ENCODE measurements at regions not wholly inside any gene's neighbourhood (a gene's known extent, or its start where the extent isn't known, plus 50 kb on each side); places are given as distances from the start of the nearest gene placed in this dataset.
A peak's percentile ranks its signal among the peaks of the same experiment; 100 is the strongest.

- TF ChIP-seq ZNF609 (CRISPR knock-in tag; IDR thresholded peaks at IDR 0.05; ENCODE audit: borderline replicate concordance), result no peak
- TF ChIP-seq YY1 (IDR thresholded peaks at IDR 0.05; ENCODE audit: borderline replicate concordance in 1 of 3, control insufficient read depth in 1 of 3, extremely low read depth in 1 of 3, insufficient read depth in 3 of 3, insufficient read length in 1 of 3, insufficient replicate concordance in 2 of 3, low read depth in 1 of 3, low read length in 2 of 3), result no peak
- no peak for TF ChIP-seq TRIM28 (IDR thresholded peaks at IDR 0.05)
Measured at GRCh38 chr1:218712677-218713076, 367.5 kb downstream of the TGFB2 start (continued).

- Histone ChIP-seq H3K9me1 (ENCODE audit: control insufficient read depth, insufficient read depth, low read length) (no peaks in the 10 kb centered on the region), H3K4me2 (ENCODE audit: insufficient read depth, low read length) (no peak overlapping the region), H3K4me1 (replicated peaks in 1 of 2; ENCODE audit: control insufficient read depth in 2 of 2, insufficient read depth in 2 of 2, low read length in 2 of 2) (no peaks in the 10 kb centered on the region), H3K27ac (ENCODE audit: extremely low read depth, low read depth, low read length) (no peak overlapping the region), H3K9me3 (replicated peaks; ENCODE audit: control insufficient read depth, insufficient read depth, low read depth, low read length) (peaks cover 2% of the 10 kb centered on the region), H3K27me3 (ENCODE audit: control insufficient read depth in 2 of 2, insufficient read depth in 2 of 2, low read length in 2 of 2) (no peaks in the 10 kb centered on the region), H3K4me3 (no peak overlapping the region), H3K9ac (ENCODE audit: insufficient read depth in 1 of 2, low read depth in 2 of 2, low read length in 2 of 2) (no peak overlapping the region), H4K20me1 (replicated peaks; ENCODE audit: control insufficient read depth, insufficient read depth, low read length) (no peaks in the 10 kb centered on the region), H2AFZ (ENCODE audit: low read depth, low read length) (no peak overlapping the region), H3K79me2 (ENCODE audit: control insufficient read depth, insufficient read depth, low read length) (no peaks in the 10 kb centered on the region), H3K36me3 (ENCODE audit: control insufficient read depth, insufficient read depth, low read length) (no peaks in the 10 kb centered on the region)
- 0% methylated on average over 3 of the region's 3 CpGs for WGBS (ENCODE audit: insufficient coverage, low coverage, missing lambda C conversion rate)
- ChIA-PET CTCF (ENCODE audit: low intra/inter-chr PET ratio) (no interaction called here), POLR2A (no interaction called here)
- DNase-seq (ENCODE audit: extremely low read depth in 1 of 4, low spot score in 3 of 4) (no peak), FAIRE-seq (no peak), ATAC-seq (no peak)
- intact Hi-C loops (cut with micrococcal nuclease) (no loop called here), in situ Hi-C loops (cut with MboI) (no loop called here)
- peak; percentile 73 for TF ChIP-seq ZNF134 (CRISPR knock-in tag; conservative IDR thresholded peaks at IDR 0.05)
- TF ChIP-seq ARID1B (IDR thresholded peaks at IDR 0.05), result no peak
- TF ChIP-seq ZNF584 (CRISPR knock-in tag; IDR thresholded peaks at IDR 0.05; ENCODE audit: low read depth), result no peak
- no TSS peak for BruUV-seq (replicated peaks)
Measured at GRCh38 chr1:218715961-218716669, 371.0 kb downstream of the TGFB2 start.
